H9 (cell line): ENCODE measurements at regions not wholly inside any gene's neighbourhood (a gene's known extent, or its start where the extent isn't known, plus 50 kb on each side); places are given as distances from the start of the nearest gene placed in this dataset.

Experiments
- DNase-seq: peaks from one replicate; pipeline ENCODE4 v3.0.0-alpha.2; 2017
- H2AFZ ChIP-seq: one replicate; pipeline ENCODE4 v1.6.1; 2013; ENCODE audit warnings: mild to moderate bottlenecking, low read length, control low read depth, moderate library complexity
- H2AK5ac ChIP-seq: 2 replicates; pipeline ENCODE4 v1.6.1; 2013; ENCODE audit warnings: low read length, control low read depth, mixed read lengths; ENCODE audit not compliant: insufficient read length
- H2BK120ac ChIP-seq: one replicate; pipeline ENCODE4 v1.6.1; 2013; ENCODE audit warnings: low read depth, mild to moderate bottlenecking, low read length, control low read depth, inconsistent platforms; ENCODE audit not compliant: poor library complexity, severe bottlenecking
- H2BK12ac ChIP-seq: 2 replicates; pipeline ENCODE4 v1.6.1; 2013; ENCODE audit warnings: low read length, control low read depth, mixed read lengths, low read depth; ENCODE audit not compliant: insufficient read length
- H2BK15ac ChIP-seq: 2 replicates; pipeline ENCODE4 v1.6.1; 2013; ENCODE audit warnings: low read depth, low read length, control low read depth
- H2BK20ac ChIP-seq: one replicate; pipeline ENCODE4 v1.6.1; 2013; ENCODE audit warnings: low read depth, mild to moderate bottlenecking, low read length, control low read depth, inconsistent platforms; ENCODE audit not compliant: poor library complexity, severe bottlenecking
- H2BK5ac ChIP-seq: 2 replicates; pipeline ENCODE4 v1.6.1; 2013; ENCODE audit warnings: low read length, control low read depth, mixed read lengths; ENCODE audit not compliant: insufficient read length
- H3K14ac ChIP-seq: 2 replicates; pipeline ENCODE4 v1.6.1; 2013; ENCODE audit warnings: low read length, control low read depth; ENCODE audit not compliant: insufficient read depth
- H3K18ac ChIP-seq: 2 replicates; pipeline ENCODE4 v1.6.1; 2013; ENCODE audit warnings: low read depth, mild to moderate bottlenecking, mixed read lengths, low read length, control low read depth; ENCODE audit not compliant: insufficient read length
- H3K23ac ChIP-seq: 2 replicates; pipeline ENCODE4 v1.6.1; 2013; ENCODE audit warnings: low read length, control low read depth, mixed read lengths, low read depth; ENCODE audit not compliant: insufficient read length
- H3K23me2 ChIP-seq: 2 replicates; pipeline ENCODE4 v1.6.1; 2013; ENCODE audit warnings: low read depth, mild to moderate bottlenecking, mixed read lengths, low read length, control low read depth; ENCODE audit not compliant: insufficient read length, poor library complexity, severe bottlenecking
- H3K27ac ChIP-seq: 2 replicates; pipeline ENCODE4 v1.5.1; 2013; ENCODE audit warnings: low read length, control low read depth, mixed read lengths, low read depth; ENCODE audit not compliant: insufficient read length
- H3K27me3 ChIP-seq: 2 replicates; pipeline ENCODE4 v1.6.1; 2013; ENCODE audit warnings: low read length, control low read depth, inconsistent platforms; ENCODE audit not compliant: insufficient read depth
- H3K4ac ChIP-seq: 2 replicates; pipeline ENCODE4 v1.6.1; 2013; ENCODE audit warnings: low read depth, mild to moderate bottlenecking, control low read depth, inconsistent platforms, low read length, moderate library complexity
- H3K4me1 ChIP-seq: 2 replicates; pipeline ENCODE4 v1.6.1; 2013; ENCODE audit warnings: low read length, control low read depth, inconsistent platforms; ENCODE audit not compliant: insufficient read depth
- H3K4me2 ChIP-seq: 2 replicates; pipeline ENCODE4 v1.6.1; 2013; ENCODE audit warnings: low read length, control low read depth, mixed read lengths; ENCODE audit not compliant: insufficient read length, insufficient read depth
- H3K56ac ChIP-seq: 2 replicates; pipeline ENCODE4 v1.6.1; 2013; ENCODE audit warnings: low read depth, mild to moderate bottlenecking, mixed read lengths, low read length, control low read depth; ENCODE audit not compliant: insufficient read length
- H3K79me1 ChIP-seq: 2 replicates; pipeline ENCODE4 v1.6.1; 2013; ENCODE audit warnings: low read depth, mild to moderate bottlenecking, moderate library complexity, low read length, control low read depth, inconsistent platforms; ENCODE audit not compliant: insufficient read depth, poor library complexity, severe bottlenecking
- H3K79me2 ChIP-seq: 2 replicates; pipeline ENCODE4 v1.6.1; 2013; ENCODE audit warnings: low read length, control low read depth, inconsistent platforms; ENCODE audit not compliant: insufficient read depth
- H3K9ac ChIP-seq: 2 replicates; pipeline ENCODE4 v1.6.1; 2013; ENCODE audit warnings: low read length, control low read depth, mixed read lengths; ENCODE audit not compliant: insufficient read length; ENCODE audit errors: extremely low read depth
- H3K9me3 ChIP-seq: one replicate; pipeline ENCODE4 v1.6.1; 2013; ENCODE audit warnings: low read depth, low read length, inconsistent platforms; ENCODE audit not compliant: control insufficient read depth
- H3T11ph ChIP-seq: one replicate; pipeline ENCODE4 v1.6.1; 2013; ENCODE audit warnings: mild to moderate bottlenecking, low read length, control low read depth, inconsistent platforms
- H4K20me1 ChIP-seq: one replicate; pipeline ENCODE4 v1.6.1; 2013; ENCODE audit not compliant: control insufficient read depth, insufficient read length, insufficient read depth
- H4K5ac ChIP-seq: 2 replicates; pipeline ENCODE4 v1.6.1; 2013; ENCODE audit warnings: low read depth, mild to moderate bottlenecking, mixed read lengths, low read length, control low read depth; ENCODE audit not compliant: insufficient read length
- H4K8ac ChIP-seq: replicated peaks from 2 replicates; pipeline ENCODE4 v1.6.1; 2013; ENCODE audit warnings: low read length, control low read depth, mixed read lengths, low read depth; ENCODE audit not compliant: insufficient read length
- H4K91ac ChIP-seq: 2 replicates; pipeline ENCODE4 v1.6.1; 2013; ENCODE audit warnings: low read depth, mild to moderate bottlenecking, moderate library complexity, mixed read lengths, low read length, control low read depth; ENCODE audit not compliant: insufficient read length
- H3K27ac Mint-ChIP-seq, 3 experiments: 2 replicates in 2 of 3; 3 replicates in 1 of 3; pipeline ENCODE4 v1.8.0; 2020 to 2021; ENCODE audit warnings: mixed read lengths in 3 of 3, mild to moderate bottlenecking in 1 of 3, moderate library complexity in 1 of 3
- H3K27me3 Mint-ChIP-seq: 2 replicates; pipeline ENCODE4 v1.8.0; 2021; ENCODE audit warnings: low read depth, mild to moderate bottlenecking, moderate library complexity, mixed read lengths
- H3K36me3 Mint-ChIP-seq, 3 experiments: 2 replicates in 2 of 3; 3 replicates in 1 of 3; pipeline ENCODE4 v1.8.0; 2020 to 2021; ENCODE audit warnings: low read depth in 3 of 3, mixed read lengths in 3 of 3; ENCODE audit not compliant: insufficient read depth in 1 of 3
- H3K4me1 Mint-ChIP-seq, 2 experiments: 2 replicates each; pipeline ENCODE4 v1.8.0; 2020; ENCODE audit warnings: mixed read lengths in 2 of 2
- H3K4me3 Mint-ChIP-seq, 2 experiments: 2 replicates in 1 of 2; 3 replicates in 1 of 2; pipeline ENCODE4 v1.8.0; 2020 to 2021; ENCODE audit warnings: mild to moderate bottlenecking in 2 of 2, mixed read lengths in 2 of 2, moderate library complexity in 1 of 2
- H3K9me3 Mint-ChIP-seq, 2 experiments: 2 replicates in 1 of 2; 3 replicates in 1 of 2; pipeline ENCODE4 v1.8.0; 2020; ENCODE audit warnings: mild to moderate bottlenecking in 2 of 2, mixed read lengths in 2 of 2, moderate library complexity in 1 of 2
- CTCF ChIP-seq: fragments of 200-600 bp; sonication (generic); conservative IDR thresholded peaks from 3 replicates; pipeline ENCODE4 v1.8.0; 2021; ENCODE audit warnings: antibody characterized with exemption, mild to moderate bottlenecking
- WGBS: extraction: QIAGEN DNeasy Blood & Tissue Kit; methylation state at CpG from one replicate; pipeline ENCODE4 v1.1.7; 2013; ENCODE audit warnings: missing lambda C conversion rate, low lambda C conversion rate, mixed read lengths; ENCODE audit not compliant: insufficient read length; ENCODE audit errors: extremely low coverage; 5-methylcytosine and 5-hydroxymethylcytosine counted together

GRCh38 chr3:117887031-117887430 lies 1147.6 kb downstream of the IGSF11 start:
- DNase-seq: no peak
- Histone ChIP-seq H3K9ac (no peak overlapping the region), H3K23me2 (no peaks in the 10 kb centered on the region), H3K9me3 (no peaks in the 10 kb centered on the region), H3K18ac (no peak overlapping the region), H2AFZ (no peak overlapping the region), H3K23ac (no peak overlapping the region), H3K56ac (no peak overlapping the region), H3T11ph (no peak overlapping the region), H3K4me1 (no peaks in the 10 kb centered on the region; the same call in 1 of the 2 replicates), H3K27me3 (no peaks in the 10 kb centered on the region), H2BK5ac (no peak overlapping the region), H2BK120ac (no peak overlapping the region), H4K5ac (no peak overlapping the region), H3K79me1 (no peaks in the 10 kb centered on the region), H2BK20ac (no peak overlapping the region), H3K27ac (no peak overlapping the region), H4K91ac (no peak overlapping the region), H3K4ac (no peak overlapping the region), H3K4me2 (no peak overlapping the region), H3K14ac (no peak overlapping the region), H4K8ac (no peak overlapping the region), H2BK15ac (no peak overlapping the region), H3K79me2 (no peaks in the 10 kb centered on the region), H2BK12ac (no peak overlapping the region), H4K20me1 (no peaks in the 10 kb centered on the region), H2AK5ac (no peak overlapping the region)
- WGBS: no CpG with 5 or more reads among the region's 3 CpGs
- TF ChIP-seq CTCF: no peak
- no peak overlapping the region for H3K4me3 Mint-ChIP-seq
- no peaks in the 10 kb centered on the region for H3K27me3 Mint-ChIP-seq
- peaks cover 3 to 7% of the 10 kb centered on the region in 2 experiments for H3K4me1 Mint-ChIP-seq
- H3K9me3 Mint-ChIP-seq: no peaks in the 10 kb centered on the region
- H3K27ac Mint-ChIP-seq: no peak overlapping the region
- H3K36me3 Mint-ChIP-seq: no peaks in the 10 kb centered on the region
